GM21786 (cell line): ENCODE measurements at regions not wholly inside any gene's neighbourhood (a gene's known extent, or its start where the extent isn't known, plus 50 kb on each side); places are given as distances from the start of the nearest gene placed in this dataset.

ENCODE experiments used
- ATAC-seq: cut with Tn5 transposase; IDR thresholded peaks from one replicate; pipeline ENCODE4 v1.9.1; 2021; ENCODE audit not compliant: unreplicated experiment

- no peak for ATAC-seq
Observed at GRCh38 chr10:10798102-10798863, 219.4 kb upstream of the CELF2 start.

- no peak for ATAC-seq
Observed at GRCh38 chr10:10798864-10799192, 218.8 kb upstream of the CELF2 start.

GRCh38 chr10:10800961-10801360 lies 216.7 kb upstream of the CELF2 start:
- no peak for ATAC-seq

- ATAC-seq: no peak
Observed at GRCh38 chr10:10803278-10803677, 214.4 kb upstream of the CELF2 start.

- ATAC-seq: no peak
Observed at GRCh38 chr10:10804061-10804460, 213.6 kb upstream of the CELF2 start.

- ATAC-seq: no peak
Observed at GRCh38 chr10:10804998-10805740, 212.5 kb upstream of the CELF2 start.

GRCh38 chr10:10807106-10807505 lies 210.6 kb upstream of the CELF2 start:
- no peak for ATAC-seq

GRCh38 chr10:10811562-10811961 lies 206.1 kb upstream of the CELF2 start:
- ATAC-seq: no peak

GRCh38 chr10:10813656-10814055 lies 204.0 kb upstream of the CELF2 start:
- no peak for ATAC-seq

GRCh38 chr10:10814069-10814468 lies 203.6 kb upstream of the CELF2 start:
- no peak for ATAC-seq

GRCh38 chr10:10816447-10816846 lies 201.2 kb upstream of the CELF2 start:
- ATAC-seq: no peak

GRCh38 chr10:10817609-10818008 lies 200.1 kb upstream of the CELF2 start:
- ATAC-seq: no peak

- ATAC-seq: no peak
Observed at GRCh38 chr10:10818082-10818481, 199.6 kb upstream of the CELF2 start.

- no peak for ATAC-seq
Observed at GRCh38 chr10:10819206-10819856, 198.3 kb upstream of the CELF2 start.

GRCh38 chr10:10821926-10822325 lies 195.7 kb upstream of the CELF2 start:
- no peak for ATAC-seq

GRCh38 chr10:10824591-10825148 lies 193.0 kb upstream of the CELF2 start:
- ATAC-seq: no peak

GRCh38 chr10:10826125-10826524 lies 191.5 kb upstream of the CELF2 start:
- ATAC-seq: no peak

GRCh38 chr10:10828623-10829022 lies 189.0 kb upstream of the CELF2 start:
- no peak for ATAC-seq

GRCh38 chr10:10829576-10829975 lies 188.1 kb upstream of the CELF2 start:
- no peak for ATAC-seq

- ATAC-seq: no peak
Observed at GRCh38 chr10:10830293-10830986, 187.2 kb upstream of the CELF2 start.

GRCh38 chr10:10831085-10831484 lies 186.6 kb upstream of the CELF2 start:
- no peak for ATAC-seq
